ENCODE measurements at regions not wholly inside any gene's neighbourhood (a gene's known extent, or its start where the extent isn't known, plus 50 kb on each side); places are given as distances from the start of the nearest gene placed in this dataset.
"Not testable (repeated sequence)": the region's sequence is repeated elsewhere in the genome, so short reads cannot be mapped to it uniquely, and the experiment has no call there.

- FAIRE-seq: not testable (repeated sequence)
Measured at GRCh38 chr17:70453075-70453474, 283.7 kb downstream of the KCNJ2 start.

- FAIRE-seq: no peak
Measured at GRCh38 chr17:70454377-70454776, 285.0 kb downstream of the KCNJ2 start.

GRCh38 chr17:70454908-70455307 is 285.6 kb downstream of the KCNJ2 start:
- FAIRE-seq: no peak

DNA sequence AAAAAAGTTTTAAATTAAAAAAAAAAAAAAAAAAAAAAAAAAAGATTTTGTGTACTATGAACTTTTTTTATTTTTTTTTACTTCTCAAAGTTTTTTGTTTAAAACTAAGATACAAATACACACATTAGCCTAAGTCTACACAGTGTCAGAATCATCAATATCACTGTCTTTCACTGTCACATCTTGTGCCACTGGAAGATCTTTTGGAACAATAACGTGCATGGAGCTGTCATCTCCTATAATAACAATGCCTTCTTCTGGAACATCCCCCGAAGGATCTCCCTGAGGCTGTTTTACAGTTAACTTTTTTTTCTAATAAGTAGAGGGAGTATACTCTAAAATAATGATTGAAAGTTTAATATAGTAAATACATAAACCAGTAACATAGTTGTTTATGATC is 295.7 kb downstream of the KCNJ2 start:
- FAIRE-seq: peak; percentile 5

DNA sequence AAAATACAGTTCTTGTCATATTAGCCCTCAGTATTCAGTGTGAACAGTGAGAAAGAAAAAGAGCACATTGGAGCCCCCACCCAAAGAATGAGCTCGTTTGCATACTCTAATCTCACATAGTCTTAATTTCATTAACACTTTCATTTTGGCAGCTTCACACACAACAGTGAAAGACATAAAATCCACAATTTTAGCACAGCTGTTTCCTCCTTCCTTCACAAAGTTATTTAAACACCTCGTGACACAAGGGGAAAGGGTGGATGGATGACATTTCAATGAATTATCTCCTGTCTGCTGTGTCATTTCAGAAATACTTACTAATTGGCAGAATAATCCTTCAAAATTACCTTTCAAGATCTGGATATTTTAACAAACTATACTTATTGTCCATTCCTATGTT is 299.3 kb downstream of the KCNJ2 start:
- FAIRE-seq: no peak

DNA sequence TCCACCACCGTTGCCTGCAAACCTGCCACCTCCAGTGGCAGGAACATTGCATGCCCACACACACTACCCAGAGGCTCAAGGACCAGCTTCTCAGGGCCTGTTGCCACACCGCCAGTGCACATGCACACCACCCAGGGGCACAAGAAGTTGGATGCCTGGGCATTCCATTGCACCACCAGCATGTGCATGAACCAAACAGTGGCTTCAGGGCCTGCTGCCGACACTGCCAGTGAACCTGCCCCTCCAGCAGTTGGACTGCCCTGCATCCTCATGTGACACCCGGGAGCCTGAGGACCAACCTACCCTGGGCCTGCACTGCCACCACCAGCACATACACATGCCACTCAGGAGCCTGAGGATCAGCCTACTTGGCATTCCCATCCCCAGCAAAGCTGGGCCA is 303.7 kb downstream of the KCNJ2 start:
- FAIRE-seq: no peak

- no peak for FAIRE-seq
Measured at GRCh38 chr17:70476368-70476767, 307.0 kb downstream of the KCNJ2 start.

GRCh38 chr17:70478902-70479301 is 309.6 kb downstream of the KCNJ2 start:
- no peak for FAIRE-seq

DNA sequence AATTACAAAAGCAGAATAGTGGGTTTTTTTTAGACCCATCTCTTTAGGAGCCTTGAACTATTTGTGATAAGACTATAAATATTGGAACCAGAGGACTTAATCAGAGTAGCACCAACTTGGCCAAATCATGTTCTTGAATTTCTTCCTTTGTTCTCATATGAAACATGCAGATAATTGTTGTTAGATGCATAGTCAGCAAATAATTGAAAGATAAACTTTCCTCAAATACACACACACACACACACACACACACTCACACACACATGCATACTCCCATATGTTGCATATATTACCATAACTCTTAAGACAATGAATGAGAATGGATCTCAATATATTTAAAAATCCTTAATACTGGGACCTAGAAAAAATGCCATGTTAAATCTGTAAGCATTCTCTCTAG is 310.4 kb downstream of the KCNJ2 start:
- FAIRE-seq: no peak

DNA sequence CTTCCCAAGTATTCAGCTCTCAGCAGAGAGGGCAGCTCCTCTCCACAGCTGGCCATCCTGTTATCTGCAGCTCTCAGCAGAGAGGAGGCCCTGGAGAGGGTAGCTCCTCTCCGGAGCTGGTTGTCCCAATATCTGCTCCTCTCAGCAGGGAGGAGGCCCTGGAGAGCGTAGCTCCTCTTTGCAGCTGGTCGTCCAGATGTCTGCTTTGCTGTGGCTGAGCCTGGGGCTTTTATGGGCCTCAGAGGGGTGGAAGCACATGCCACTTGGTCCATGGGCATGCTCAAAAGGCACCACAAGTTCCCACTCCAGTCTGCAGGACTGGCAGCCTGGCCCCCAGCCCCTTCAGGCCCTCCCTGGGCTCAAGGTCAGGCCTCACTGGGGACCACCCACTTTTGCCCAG is 314.3 kb downstream of the KCNJ2 start:
- FAIRE-seq: no peak

- no peak for FAIRE-seq
Measured at GRCh38 chr17:70484050-70484449, 314.7 kb downstream of the KCNJ2 start.

DNA sequence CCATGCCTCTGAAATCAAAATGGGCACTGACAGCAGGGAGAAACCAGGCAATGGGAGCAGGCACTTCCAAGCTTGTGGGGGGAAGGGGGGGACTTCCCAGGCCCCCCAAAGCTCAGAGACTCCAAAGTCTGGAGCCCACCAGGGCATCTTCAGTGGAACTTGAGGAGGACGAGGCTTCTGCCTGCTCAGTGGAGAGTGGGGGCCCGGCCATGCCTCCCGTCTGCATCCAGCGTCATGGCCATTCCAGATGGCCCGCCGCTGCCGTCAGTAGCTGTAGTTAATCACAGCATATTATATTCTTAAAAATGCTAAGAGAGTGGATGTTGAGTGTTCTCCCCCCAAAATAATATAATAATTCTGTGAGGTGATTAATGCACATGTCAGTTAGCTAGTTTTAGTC is 315.2 kb downstream of the KCNJ2 start:
- FAIRE-seq: no peak

DNA sequence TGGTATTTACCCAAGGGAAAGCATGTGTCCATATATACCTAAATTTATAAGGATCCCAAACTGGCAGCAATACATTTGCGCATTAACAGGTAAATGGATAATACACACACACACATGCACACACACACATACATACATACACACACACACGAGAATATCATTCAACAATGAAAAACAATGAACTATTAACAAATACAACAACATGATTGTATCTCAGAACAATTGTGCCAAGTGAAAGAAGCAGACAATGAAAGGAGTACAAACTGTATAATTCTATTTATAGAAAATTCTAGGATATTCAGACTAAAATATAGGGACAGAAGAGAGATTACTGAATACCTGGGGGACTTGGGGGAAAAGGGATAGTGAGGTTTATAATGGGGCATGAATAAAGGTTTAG is 323.0 kb downstream of the KCNJ2 start:
- FAIRE-seq: no peak

DNA sequence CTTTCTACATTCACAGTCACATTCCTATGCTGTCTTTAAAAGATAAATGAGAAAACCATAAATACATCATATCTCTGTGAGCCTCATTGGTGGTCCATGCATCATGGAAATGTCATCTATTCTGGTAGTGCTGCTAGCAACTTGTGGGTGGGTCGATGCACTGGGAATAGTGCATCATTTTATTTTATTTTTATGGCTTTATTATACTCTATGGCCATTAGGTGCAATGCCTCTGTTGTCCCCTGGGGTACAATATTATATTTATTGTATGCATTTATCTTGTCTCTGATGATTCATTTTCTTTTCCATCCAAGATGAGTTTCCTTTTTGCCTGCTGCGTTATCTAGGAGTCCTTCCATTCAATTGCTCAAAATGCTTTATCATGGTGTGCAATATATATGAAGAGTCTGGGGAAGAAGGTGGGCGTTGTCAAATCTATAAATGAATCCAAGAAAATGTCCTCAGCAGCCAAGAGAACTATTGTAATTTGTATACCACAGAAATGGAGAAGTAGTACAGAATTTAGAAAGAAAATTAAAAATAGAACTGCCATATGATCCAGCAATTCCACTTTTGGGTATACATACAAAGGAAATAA is 324.0 kb downstream of the KCNJ2 start:
- no peak for FAIRE-seq

DNA sequence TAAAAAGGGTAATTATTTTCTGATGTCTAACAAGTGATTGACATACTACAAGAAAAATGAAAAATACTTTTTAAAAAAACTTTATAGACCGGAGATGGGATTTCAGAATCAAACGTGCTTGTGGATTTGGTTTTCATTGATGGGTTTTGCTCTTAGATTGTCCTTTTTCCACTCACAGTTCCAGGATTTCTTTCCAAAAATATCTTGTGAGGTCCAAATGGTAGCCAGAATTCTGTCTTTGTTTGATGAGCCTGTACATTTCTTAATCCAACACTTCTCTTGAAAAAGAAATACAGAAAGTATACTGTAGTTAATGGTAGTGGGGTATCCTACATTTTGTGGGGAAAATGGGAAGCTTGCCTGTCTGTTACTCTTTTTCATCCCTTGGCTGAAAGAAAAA is 329.3 kb downstream of the KCNJ2 start:
- no peak for FAIRE-seq

DNA sequence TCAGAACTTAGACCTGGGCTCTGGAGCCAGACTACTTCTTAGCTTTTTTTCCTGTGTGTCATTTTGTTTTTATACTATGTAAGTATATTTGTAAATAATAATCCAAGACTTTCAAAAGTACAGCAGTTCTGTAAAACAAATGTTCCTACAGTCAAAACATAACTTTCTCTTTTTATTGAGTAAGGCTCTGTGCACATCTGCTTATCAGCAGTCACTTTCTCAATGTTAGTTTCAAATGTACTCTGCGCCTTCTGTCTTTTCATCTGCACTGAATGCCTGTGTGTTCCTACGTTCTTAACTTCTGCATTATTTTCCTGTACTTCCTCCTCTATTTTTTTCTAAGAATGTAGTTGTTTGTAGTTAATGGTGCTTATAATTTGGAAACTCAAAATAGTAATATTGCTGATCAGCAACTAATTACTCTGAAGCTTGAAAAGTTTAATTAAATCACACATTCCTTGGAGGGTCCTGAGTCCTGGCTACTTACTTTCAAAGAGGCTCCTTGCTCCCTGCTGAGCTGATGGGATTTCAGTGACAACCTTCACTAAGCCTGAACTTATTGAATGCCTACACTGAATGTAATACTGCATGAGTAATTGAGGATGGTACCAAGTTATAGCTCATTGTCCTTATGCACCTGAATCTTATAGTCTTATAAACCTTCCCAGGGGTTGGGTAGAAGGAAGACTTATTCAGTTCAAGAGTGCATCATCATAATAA is 329.9 kb downstream of the KCNJ2 start:
- no peak for FAIRE-seq

DNA sequence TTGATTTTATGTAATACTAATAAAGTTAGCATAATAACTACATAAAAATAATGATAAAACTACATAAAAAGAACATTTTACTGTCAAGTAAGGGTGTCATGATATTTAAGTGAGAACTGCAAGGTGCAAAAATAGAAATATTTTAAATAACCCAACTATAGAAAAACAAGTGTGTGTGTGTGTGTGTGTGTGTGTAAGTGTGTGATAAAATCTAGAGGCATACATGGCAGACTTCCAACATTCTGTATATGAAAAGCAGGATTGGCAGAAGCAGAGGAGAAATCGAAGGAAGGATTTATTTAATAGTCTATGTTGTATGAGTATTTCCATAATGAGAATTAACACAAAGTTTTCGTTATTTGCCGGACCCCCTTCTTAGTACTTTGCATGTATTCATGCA is 334.1 kb downstream of the KCNJ2 start:
- FAIRE-seq: no peak

DNA sequence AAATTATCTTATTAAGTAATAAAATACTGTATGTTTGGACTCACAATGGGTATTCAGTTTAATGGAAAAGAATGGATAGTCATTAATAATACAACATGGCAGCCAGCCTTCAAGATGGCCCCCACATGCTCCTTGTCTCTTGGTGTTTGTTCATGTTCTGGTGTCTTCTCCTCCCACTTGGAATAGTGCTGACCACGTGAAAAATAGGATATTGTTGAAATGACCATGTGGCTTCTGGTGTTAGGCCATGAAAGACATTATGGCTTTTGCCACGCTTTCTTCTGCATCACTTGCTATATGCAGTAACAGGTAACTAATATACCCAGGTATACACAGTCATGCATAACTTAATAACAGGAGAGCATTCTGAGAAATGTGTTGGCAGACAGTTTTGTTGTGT is 341.0 kb downstream of the KCNJ2 start:
- no peak for FAIRE-seq

- no peak for FAIRE-seq
Measured at GRCh38 chr17:70517816-70518215, 348.5 kb downstream of the KCNJ2 start.

GRCh38 chr17:70519300-70519699 is 350.0 kb downstream of the KCNJ2 start:
- no peak for FAIRE-seq

GRCh38 chr17:70520447-70520846 is 351.1 kb downstream of the KCNJ2 start:
- no peak for FAIRE-seq

GRCh38 chr17:70520956-70521355 is 351.6 kb downstream of the KCNJ2 start:
- FAIRE-seq: no peak

GRCh38 chr17:70521821-70522256 is 352.5 kb downstream of the KCNJ2 start:
- FAIRE-seq: no peak

GRCh38 chr17:70523426-70523825 is 354.1 kb downstream of the KCNJ2 start:
- no peak for FAIRE-seq

DNA sequence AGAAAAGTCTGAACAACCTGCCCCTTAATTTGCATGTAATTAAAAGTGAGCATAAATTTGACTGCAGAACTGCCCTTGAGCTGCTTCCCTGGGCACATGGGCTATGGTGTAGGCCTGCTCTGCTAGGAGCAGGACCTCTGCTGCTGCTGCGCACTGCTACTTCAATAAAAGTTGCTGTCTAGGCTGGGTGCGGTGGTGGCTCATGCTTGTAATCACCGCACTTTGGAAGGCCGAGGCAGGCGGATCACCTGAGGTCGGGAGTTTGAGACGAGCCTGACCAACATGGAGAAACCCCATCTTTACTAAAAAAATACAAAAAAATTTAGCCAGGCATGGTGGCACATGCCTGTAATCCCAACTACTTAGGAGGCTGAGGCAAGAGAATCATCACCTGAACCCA is 355.7 kb downstream of the KCNJ2 start:
- FAIRE-seq: not testable (repeated sequence)
